ENCODE measurements at regions not wholly inside any gene's neighbourhood (a gene's known extent, or its start where the extent isn't known, plus 50 kb on each side); places are given as distances from the start of the nearest gene placed in this dataset.

- no peak for TF ChIP-seq EZH2 (IDR thresholded peaks at IDR 0.05; ENCODE audit: insufficient read depth, poor library complexity, severe bottlenecking)
- no peak for TF ChIP-seq EZH2phosphoT487 (IDR thresholded peaks at IDR 0.05; ENCODE audit: insufficient read depth, low read depth)
Measured at GRCh38 chr14:61102549-61103466, 121.8 kb downstream of the SLC38A6 start.

All from GM23248 (cell line).